Keratinocyte (primary cell): ENCODE measurements at regions not wholly inside any gene's neighbourhood (a gene's known extent, or its start where the extent isn't known, plus 50 kb on each side); places are given as distances from the start of the nearest gene placed in this dataset.

ENCODE experiments used
- DNase-seq: peaks from one replicate; pipeline ENCODE4 v3.0.0-alpha.2; 2011; ENCODE audit warnings: low read depth, missing footprints, low spot score
- FAIRE-seq: peaks from 2 replicates; lab custom pipeline; 2011; peaks lifted over from hg19 to GRCh38; lab: Jason Lieb, UNC
- H2AFZ ChIP-seq: 2 replicates; pipeline ENCODE4 v1.6.0; 2012; ENCODE audit warnings: low read length, control low read depth, inconsistent platforms; ENCODE audit not compliant: control insufficient read depth
- H3K27ac ChIP-seq: 2 replicates; pipeline ENCODE4 v1.5.1; 2011; ENCODE audit warnings: low read length; ENCODE audit not compliant: control insufficient read depth, insufficient read depth
- H3K27me3 ChIP-seq: 3 replicates; pipeline ENCODE4 v1.6.0; 2011; ENCODE audit warnings: low read length; ENCODE audit not compliant: control insufficient read depth, insufficient read depth; ENCODE audit errors: extremely low read depth
- H3K36me3 ChIP-seq, 2 experiments: 2 replicates in 1 of 2; 3 replicates in 1 of 2; pipeline ENCODE4 v1.5.1; 2011; ENCODE audit warnings: low read length in 2 of 2, mild to moderate bottlenecking in 1 of 2; ENCODE audit not compliant: control insufficient read depth in 2 of 2, insufficient read depth in 2 of 2; ENCODE audit errors: extremely low read depth in 1 of 2
- H3K4me1 ChIP-seq: 3 replicates; pipeline ENCODE4 v1.5.1; 2011; ENCODE audit warnings: low read length; ENCODE audit not compliant: control insufficient read depth, insufficient read depth; ENCODE audit errors: extremely low read depth
- H3K4me2 ChIP-seq: 3 replicates; pipeline ENCODE4 v1.6.0; 2011; ENCODE audit warnings: low read depth, low read length; ENCODE audit not compliant: control insufficient read depth, insufficient read depth; ENCODE audit errors: extremely low read depth
- H3K4me3 ChIP-seq, 3 experiments: fragments of 200-600 bp in 1 of 3; sonication (generic) in 1 of 3; 2 replicates in 2 of 3; 3 replicates in 1 of 3; pipeline ENCODE4 v1.5.1; 2011 to 2016; ENCODE audit warnings: low read length in 3 of 3, mild to moderate bottlenecking in 3 of 3, control low read depth in 2 of 3, inconsistent platforms in 1 of 3, low read depth in 1 of 3, mixed read lengths in 1 of 3, mixed run types in 1 of 3, moderate library complexity in 1 of 3; ENCODE audit not compliant: control insufficient read depth in 2 of 3, insufficient read depth in 2 of 3; ENCODE audit errors: extremely low read depth in 1 of 3
- H3K79me2 ChIP-seq: 2 replicates; pipeline ENCODE4 v1.6.0; 2012; ENCODE audit warnings: low read length; ENCODE audit not compliant: control insufficient read depth, insufficient read depth
- H3K9ac ChIP-seq: 3 replicates; pipeline ENCODE4 v1.6.0; 2011; ENCODE audit warnings: low read length; ENCODE audit not compliant: control insufficient read depth, insufficient read depth; ENCODE audit errors: extremely low read depth
- H3K9me1 ChIP-seq: 3 replicates; pipeline ENCODE4 v1.6.0; 2011; ENCODE audit warnings: low read length; ENCODE audit not compliant: control insufficient read depth, insufficient read depth; ENCODE audit errors: extremely low read depth
- H3K9me3 ChIP-seq: 2 replicates; pipeline ENCODE4 v1.5.1; 2012; ENCODE audit warnings: low read depth, low read length; ENCODE audit not compliant: control insufficient read depth
- H4K20me1 ChIP-seq: 3 replicates; pipeline ENCODE4 v1.6.0; 2011; ENCODE audit warnings: low read length; ENCODE audit not compliant: control insufficient read depth, insufficient read depth; ENCODE audit errors: extremely low read depth
- CTCF ChIP-seq, 3 experiments: IDR thresholded peaks in 1 of 3; conservative IDR thresholded peaks in 1 of 3; optimal IDR thresholded peaks in 1 of 3; 2 replicates in 2 of 3; 3 replicates in 1 of 3; pipeline versions ENCODE3 to v1.5.1; 2011; ENCODE audit warnings: low read length in 3 of 3, mild to moderate bottlenecking in 3 of 3, moderate library complexity in 2 of 3, control low read depth in 1 of 3, inconsistent platforms in 1 of 3; ENCODE audit not compliant: insufficient read depth in 2 of 3; ENCODE audit errors: extremely low read depth in 1 of 3
- EZH2 ChIP-seq: IDR thresholded peaks from one replicate; pipeline ENCODE4 v1.6.1; 2012; ENCODE audit warnings: inconsistent platforms, mild to moderate bottlenecking, low read length, moderate library complexity
- dilution Hi-C: fragments of 300-500 bp; cut with MboI; formaldehyde crosslinking; loops from one replicate; pipeline ENCODE4 v1.7.0; 2020; ENCODE audit warnings: low sequenced_read_pairs; ENCODE audit not compliant: extremely low pct_ligation_motif_present

DNA sequence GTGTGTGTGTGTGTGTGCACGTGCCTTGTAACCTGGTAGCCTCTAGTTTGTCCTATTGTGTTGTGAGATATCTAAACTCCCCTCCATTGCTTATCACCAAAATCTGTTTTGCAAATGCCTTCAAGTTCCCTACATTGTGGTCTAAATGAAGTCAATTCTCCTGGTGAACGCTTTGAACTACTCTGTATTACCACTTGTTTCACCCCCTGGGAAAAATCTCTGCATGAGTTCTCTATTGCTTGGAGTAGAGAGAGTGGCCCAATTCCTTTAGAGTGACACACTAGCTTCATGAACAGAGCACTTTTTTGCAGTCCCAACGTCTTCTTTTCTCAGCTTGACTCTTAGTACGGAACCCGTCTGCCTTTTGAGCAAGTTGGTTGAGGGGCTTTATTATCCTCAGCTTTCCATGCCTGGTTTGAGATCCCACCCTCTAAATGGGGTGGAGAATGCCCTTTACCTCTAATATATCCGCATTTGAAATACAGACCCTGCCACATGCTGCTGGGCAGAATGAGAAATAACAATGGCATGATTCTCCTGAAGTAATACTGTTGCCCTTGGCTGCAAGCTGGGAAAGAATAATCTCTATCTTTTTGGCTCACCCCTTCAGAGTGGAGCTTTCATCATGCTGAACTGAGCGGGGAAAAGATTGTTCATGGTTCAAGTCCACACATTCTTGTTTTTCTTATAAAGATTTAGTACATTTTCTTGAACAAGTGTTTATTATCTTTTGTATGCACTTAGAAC lies 2545.3 kb downstream of the PCDH9 start:
- DNase-seq: no peak
- Histone ChIP-seq H3K79me2 (no peaks in the 10 kb centered on the region), H3K36me3 (no peaks in the 10 kb centered on the region), H4K20me1 (no peaks in the 10 kb centered on the region), H2AFZ (no peak overlapping the region), H3K9me3 (no peaks in the 10 kb centered on the region), H3K4me1 (peaks cover 4% of the 10 kb centered on the region), H3K9ac (no peak overlapping the region), H3K9me1 (no peaks in the 10 kb centered on the region), H3K4me3 (no peak overlapping the region), H3K27me3 (no peaks in the 10 kb centered on the region), H3K4me2 (no peak overlapping the region), H3K27ac (no peak overlapping the region)
- no peak for TF ChIP-seq CTCF (optimal IDR thresholded peaks at IDR 0.05 in 1 of 3, IDR thresholded peaks at IDR 0.05 in 1 of 3, conservative IDR thresholded peaks at IDR 0.05 in 1 of 3; ENCODE audit: extremely low read depth in 1 of 3, insufficient read depth in 2 of 3, low read length in 3 of 3)
- TF ChIP-seq EZH2: no peak
- dilution Hi-C loops: no loop called here
- FAIRE-seq: no peak

DNA sequence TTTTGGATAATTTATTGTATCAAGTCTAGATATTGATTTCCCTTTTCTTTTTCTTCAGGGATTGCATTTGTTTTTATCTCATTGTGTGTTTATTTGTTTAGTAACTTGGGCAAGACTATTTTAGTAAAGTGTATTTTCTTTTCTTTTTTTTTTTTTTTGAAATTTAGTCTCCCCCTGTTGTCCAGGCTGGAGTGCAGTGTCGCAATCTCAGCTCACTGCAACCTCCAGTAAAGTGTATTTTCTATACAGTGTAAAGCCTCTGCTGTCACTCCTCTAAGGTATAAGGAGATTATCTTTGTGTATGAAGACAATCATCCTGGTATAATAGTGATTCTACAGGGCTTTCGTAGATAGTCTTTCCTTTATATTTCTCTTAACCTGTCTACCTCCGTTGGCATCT lies 2546.0 kb downstream of the PCDH9 start:
- Histone ChIP-seq H3K79me2 (no peaks in the 10 kb centered on the region), H3K4me2 (no peak overlapping the region), H3K36me3 (no peaks in the 10 kb centered on the region), H3K4me3 (no peak overlapping the region), H2AFZ (no peak overlapping the region), H3K27me3 (no peaks in the 10 kb centered on the region), H4K20me1 (no peaks in the 10 kb centered on the region), H3K9ac (no peak overlapping the region), H3K27ac (no peak overlapping the region), H3K4me1 (no peaks in the 10 kb centered on the region), H3K9me3 (no peaks in the 10 kb centered on the region), H3K9me1 (no peaks in the 10 kb centered on the region)
- no peak for TF ChIP-seq EZH2
- TF ChIP-seq CTCF (optimal IDR thresholded peaks at IDR 0.05 in 1 of 3, IDR thresholded peaks at IDR 0.05 in 1 of 3, conservative IDR thresholded peaks at IDR 0.05 in 1 of 3; ENCODE audit: extremely low read depth in 1 of 3, insufficient read depth in 2 of 3, low read length in 3 of 3): no peak
- DNase-seq (no peak), FAIRE-seq (no peak)
- dilution Hi-C loops: no loop called here
